Anterior cingulate cortex (tissue), 58 donors: ENCODE measurements at regions not wholly inside any gene's neighbourhood (a gene's known extent, or its start where the extent isn't known, plus 50 kb on each side); places are given as distances from the start of the nearest gene placed in this dataset.

ENCODE experiments used
- DNase-seq, 58 donors: peaks; one replicate each; lab custom pipeline; 2025; lab: John Stamatoyannopoulos, UW

- no peak for DNase-seq
These were observed 132.4 kb upstream of the TRIB2 start for GRCh38 chr2:12584338-12584737.

GRCh38 chr2:12585784-12586183 lies 131.0 kb upstream of the TRIB2 start:
- no peak for DNase-seq

GRCh38 chr2:12587228-12587627 lies 129.5 kb upstream of the TRIB2 start:
- no peak for DNase-seq

- peak in 1 of 58 donors; percentile 10 for DNase-seq
These were observed 128.8 kb upstream of the TRIB2 start for GRCh38 chr2:12587729-12588522.

GRCh38 chr2:12588986-12589385 lies 127.8 kb upstream of the TRIB2 start:
- no peak for DNase-seq

- DNase-seq, result no peak
These were observed 126.9 kb upstream of the TRIB2 start for GRCh38 chr2:12589802-12590320.

- DNase-seq, result no peak
These were observed 124.4 kb upstream of the TRIB2 start for GRCh38 chr2:12592296-12592695.

GRCh38 chr2:12594590-12594989 lies 122.1 kb upstream of the TRIB2 start:
- DNase-seq, result no peak

- DNase-seq, result no peak
These were observed 120.0 kb upstream of the TRIB2 start for GRCh38 chr2:12596771-12597170.

- peak in 45 of 58 donors; percentile 6 to 82 (median 39) for DNase-seq
These were observed 119.1 kb upstream of the TRIB2 start for GRCh38 chr2:12597610-12598009.

GRCh38 chr2:12602661-12603060 lies 114.1 kb upstream of the TRIB2 start:
- no peak for DNase-seq

- no peak for DNase-seq
These were observed 112.9 kb upstream of the TRIB2 start for GRCh38 chr2:12603781-12604295.

- DNase-seq, result no peak
These were observed 112.4 kb upstream of the TRIB2 start for GRCh38 chr2:12604341-12604740.

- DNase-seq, result no peak
These were observed 111.4 kb upstream of the TRIB2 start for GRCh38 chr2:12605366-12605765.

GRCh38 chr2:12605936-12606335 lies 110.8 kb upstream of the TRIB2 start:
- DNase-seq, result no peak

GRCh38 chr2:12606472-12607000 lies 110.2 kb upstream of the TRIB2 start:
- no peak for DNase-seq

GRCh38 chr2:12607971-12608370 lies 108.8 kb upstream of the TRIB2 start:
- DNase-seq, result no peak

- no peak for DNase-seq
These were observed 106.4 kb upstream of the TRIB2 start for GRCh38 chr2:12610314-12610713.

GRCh38 chr2:12612168-12612567 lies 104.6 kb upstream of the TRIB2 start:
- DNase-seq, result no peak

GRCh38 chr2:12612671-12613070 lies 104.1 kb upstream of the TRIB2 start:
- no peak for DNase-seq

- DNase-seq, result no peak
These were observed 103.5 kb upstream of the TRIB2 start for GRCh38 chr2:12613137-12613835.
